ENCODE measurements at regions not wholly inside any gene's neighbourhood (a gene's known extent, or its start where the extent isn't known, plus 50 kb on each side); places are given as distances from the start of the nearest gene placed in this dataset.

GRCh38 chr2:116411211-116411610 is 1403.3 kb upstream of the DDX18 start:
- Histone ChIP-seq H3K4me1 (ENCODE audit: control insufficient read depth, insufficient read depth, low read length) (no peaks in the 10 kb centered on the region), H3K9me3 (replicated peaks; ENCODE audit: control insufficient read depth, low read depth, low read length) (peaks cover 11% of the 10 kb centered on the region), H3K27ac (ENCODE audit: low read length) (no peak overlapping the region), H3K4me3 (ENCODE audit: low read length) (no peak overlapping the region), H3K27me3 (ENCODE audit: control insufficient read depth, insufficient read depth, low read length) (no peaks in the 10 kb centered on the region), H3K36me3 (ENCODE audit: control insufficient read depth, insufficient read depth, low read length) (no peaks in the 10 kb centered on the region)
- DNase-seq = no peak
- no CpG with 5 or more reads among the region's 2 CpGs for WGBS (ENCODE audit: insufficient coverage)

- Histone ChIP-seq H3K27me3 (ENCODE audit: control insufficient read depth, insufficient read depth, low read length) (no peaks in the 10 kb centered on the region), H3K36me3 (ENCODE audit: control insufficient read depth, insufficient read depth, low read length) (no peaks in the 10 kb centered on the region), H3K27ac (ENCODE audit: low read length) (no peak overlapping the region), H3K9me3 (replicated peaks; ENCODE audit: control insufficient read depth, low read depth, low read length) (peaks cover 13% of the 10 kb centered on the region), H3K4me3 (ENCODE audit: low read length) (no peak overlapping the region), H3K4me1 (ENCODE audit: control insufficient read depth, insufficient read depth, low read length) (no peaks in the 10 kb centered on the region)
- DNase-seq = no peak
- 84% methylated on average over 5 of the region's 5 CpGs for WGBS (ENCODE audit: insufficient coverage)
Measured at GRCh38 chr2:116413659-116414058, 1400.8 kb upstream of the DDX18 start.

- WGBS (ENCODE audit: insufficient coverage) = no CpG with 5 or more reads among the region's 3 CpGs
- Histone ChIP-seq H3K27me3 (ENCODE audit: control insufficient read depth, insufficient read depth, low read length) (no peaks in the 10 kb centered on the region), H3K27ac (ENCODE audit: low read length) (no peak overlapping the region), H3K9me3 (replicated peaks; ENCODE audit: control insufficient read depth, low read depth, low read length) (peaks cover 17% of the 10 kb centered on the region), H3K36me3 (ENCODE audit: control insufficient read depth, insufficient read depth, low read length) (no peaks in the 10 kb centered on the region), H3K4me1 (ENCODE audit: control insufficient read depth, insufficient read depth, low read length) (no peaks in the 10 kb centered on the region), H3K4me3 (ENCODE audit: low read length) (no peak overlapping the region)
- DNase-seq = peak; percentile 53
Measured at GRCh38 chr2:116416731-116417377, 1397.6 kb upstream of the DDX18 start.

- H3K4me3 ChIP-seq (ENCODE audit: low read length) = no peak overlapping the region
- no peaks in the 10 kb centered on the region for H3K4me1 ChIP-seq (ENCODE audit: control insufficient read depth, insufficient read depth, low read length)
- H3K9me3 ChIP-seq (replicated peaks; ENCODE audit: control insufficient read depth, low read depth, low read length) = peaks cover 4% of the 10 kb centered on the region
- H3K36me3 ChIP-seq (ENCODE audit: control insufficient read depth, insufficient read depth, low read length) = no peaks in the 10 kb centered on the region
- no peaks in the 10 kb centered on the region for H3K27me3 ChIP-seq (ENCODE audit: control insufficient read depth, insufficient read depth, low read length)
- no CpG with 5 or more reads among the region's 4 CpGs for WGBS (ENCODE audit: insufficient coverage)
- no peak overlapping the region for H3K27ac ChIP-seq (ENCODE audit: low read length)
- DNase-seq = no peak
Measured at GRCh38 chr2:116435648-116436047, 1378.8 kb upstream of the DDX18 start.

GRCh38 chr2:116440104-116440653 is 1374.3 kb upstream of the DDX18 start:
- peaks cover 8% of the 10 kb centered on the region for H3K9me3 ChIP-seq (replicated peaks; ENCODE audit: control insufficient read depth, low read depth, low read length)
- H3K27me3 ChIP-seq (ENCODE audit: control insufficient read depth, insufficient read depth, low read length) = no peaks in the 10 kb centered on the region
- no CpG with 5 or more reads among the region's 5 CpGs for WGBS (ENCODE audit: insufficient coverage)
- no peak overlapping the region for H3K27ac ChIP-seq (ENCODE audit: low read length)
- H3K4me3 ChIP-seq (ENCODE audit: low read length) = no peak overlapping the region
- no peaks in the 10 kb centered on the region for H3K36me3 ChIP-seq (ENCODE audit: control insufficient read depth, insufficient read depth, low read length)
- DNase-seq = no peak
- H3K4me1 ChIP-seq (ENCODE audit: control insufficient read depth, insufficient read depth, low read length) = no peaks in the 10 kb centered on the region

- Histone ChIP-seq H3K4me1 (ENCODE audit: control insufficient read depth, insufficient read depth, low read length) (no peaks in the 10 kb centered on the region), H3K27ac (ENCODE audit: low read length) (no peak overlapping the region), H3K9me3 (replicated peaks; ENCODE audit: control insufficient read depth, low read depth, low read length) (peaks cover 12% of the 10 kb centered on the region), H3K36me3 (ENCODE audit: control insufficient read depth, insufficient read depth, low read length) (no peaks in the 10 kb centered on the region), H3K4me3 (ENCODE audit: low read length) (no peak overlapping the region), H3K27me3 (ENCODE audit: control insufficient read depth, insufficient read depth, low read length) (no peaks in the 10 kb centered on the region)
- 71% methylated on average over 1 of the region's 3 CpGs for WGBS (ENCODE audit: insufficient coverage)
- no peak for DNase-seq
Measured at GRCh38 chr2:116442418-116442817, 1372.1 kb upstream of the DDX18 start.

- no peaks in the 10 kb centered on the region for H3K4me1 ChIP-seq (ENCODE audit: control insufficient read depth, insufficient read depth, low read length)
- H3K36me3 ChIP-seq (ENCODE audit: control insufficient read depth, insufficient read depth, low read length) = no peaks in the 10 kb centered on the region
- H3K9me3 ChIP-seq (replicated peaks; ENCODE audit: control insufficient read depth, low read depth, low read length) = peaks cover 12% of the 10 kb centered on the region
- H3K27me3 ChIP-seq (ENCODE audit: control insufficient read depth, insufficient read depth, low read length) = no peaks in the 10 kb centered on the region
- DNase-seq = no peak
- WGBS (ENCODE audit: insufficient coverage) = no CpG with 5 or more reads among the region's 1 CpG
- no peak overlapping the region for H3K4me3 ChIP-seq (ENCODE audit: low read length)
- no peak overlapping the region for H3K27ac ChIP-seq (ENCODE audit: low read length)
Measured at GRCh38 chr2:116444256-116444872, 1370.1 kb upstream of the DDX18 start.

GRCh38 chr2:116450990-116451389 is 1363.5 kb upstream of the DDX18 start:
- H3K4me1 ChIP-seq (ENCODE audit: control insufficient read depth, insufficient read depth, low read length) = no peaks in the 10 kb centered on the region
- H3K27me3 ChIP-seq (ENCODE audit: control insufficient read depth, insufficient read depth, low read length) = no peaks in the 10 kb centered on the region
- no peak overlapping the region for H3K27ac ChIP-seq (ENCODE audit: low read length)
- H3K9me3 ChIP-seq (replicated peaks; ENCODE audit: control insufficient read depth, low read depth, low read length) = peaks cover 10% of the 10 kb centered on the region
- no peaks in the 10 kb centered on the region for H3K36me3 ChIP-seq (ENCODE audit: control insufficient read depth, insufficient read depth, low read length)
- no peak overlapping the region for H3K4me3 ChIP-seq (ENCODE audit: low read length)
- WGBS (ENCODE audit: insufficient coverage) = no CpG with 5 or more reads among the region's 1 CpG
- DNase-seq = no peak

- no peak overlapping the region for H3K4me3 ChIP-seq (ENCODE audit: low read length)
Measured at GRCh38 chr2:116452651-116453050, 1361.8 kb upstream of the DDX18 start.

GRCh38 chr2:116456429-116456828 is 1358.1 kb upstream of the DDX18 start:
- WGBS (ENCODE audit: insufficient coverage) = 92% methylated on average over 4 of the region's 4 CpGs
- Histone ChIP-seq H3K9me3 (replicated peaks; ENCODE audit: control insufficient read depth, low read depth, low read length) (peaks cover 21% of the 10 kb centered on the region), H3K4me1 (ENCODE audit: control insufficient read depth, insufficient read depth, low read length) (no peaks in the 10 kb centered on the region), H3K27me3 (ENCODE audit: control insufficient read depth, insufficient read depth, low read length) (no peaks in the 10 kb centered on the region), H3K36me3 (ENCODE audit: control insufficient read depth, insufficient read depth, low read length) (no peaks in the 10 kb centered on the region), H3K4me3 (ENCODE audit: low read length) (no peak overlapping the region), H3K27ac (ENCODE audit: low read length) (no peak overlapping the region)
- DNase-seq = no peak

More at GRCh38 chr2:116452651-116453050, 1361.8 kb upstream of the DDX18 start:
- WGBS (ENCODE audit: insufficient coverage) = no CpG with 5 or more reads among the region's 2 CpGs
- H3K36me3 ChIP-seq (ENCODE audit: control insufficient read depth, insufficient read depth, low read length) = no peaks in the 10 kb centered on the region
- no peaks in the 10 kb centered on the region for H3K4me1 ChIP-seq (ENCODE audit: control insufficient read depth, insufficient read depth, low read length)
- DNase-seq = no peak
- peaks cover 21% of the 10 kb centered on the region for H3K9me3 ChIP-seq (replicated peaks; ENCODE audit: control insufficient read depth, low read depth, low read length)
- H3K27me3 ChIP-seq (ENCODE audit: control insufficient read depth, insufficient read depth, low read length) = no peaks in the 10 kb centered on the region
- no peak overlapping the region for H3K27ac ChIP-seq (ENCODE audit: low read length)

Measured in muscle of leg (tissue), 3 donors.